DND-41 (cell line): ENCODE measurements at regions not wholly inside any gene's neighbourhood (a gene's known extent, or its start where the extent isn't known, plus 50 kb on each side); places are given as distances from the start of the nearest gene placed in this dataset.

Experiments
- ATAC-seq: fragments of 200-7000 bp; cut with Tn5 transposase; 3 replicates; pipeline ENCODE4 v1.9.1; 2021; ENCODE audit warnings: low read depth; ENCODE audit not compliant: insufficient read depth
- DNase-seq: peaks from one replicate; pipeline ENCODE4 v3.0.0-alpha.2; 2020
- H2AFZ ChIP-seq: 2 replicates; pipeline ENCODE4 v1.6.0; 2012; ENCODE audit warnings: low read depth, low read length
- H3K27ac ChIP-seq: 2 replicates; pipeline ENCODE4 v1.5.1; 2012; ENCODE audit warnings: low read length, inconsistent platforms
- H3K27me3 ChIP-seq: fragments of 200-600 bp; sonication (generic); 2 replicates; pipeline ENCODE4 v1.6.0; 2012; ENCODE audit warnings: low read length, mild to moderate bottlenecking, inconsistent platforms; ENCODE audit not compliant: insufficient read depth, poor library complexity
- H3K36me3 ChIP-seq: 2 replicates; pipeline ENCODE4 v1.5.1; 2012; ENCODE audit warnings: low read length, inconsistent platforms; ENCODE audit not compliant: insufficient read depth
- H3K4me1 ChIP-seq: 2 replicates; pipeline ENCODE4 v1.5.1; 2012; ENCODE audit warnings: mild to moderate bottlenecking, low read length; ENCODE audit not compliant: insufficient read depth
- H3K4me2 ChIP-seq: 2 replicates; pipeline ENCODE4 v1.6.0; 2012; ENCODE audit warnings: mild to moderate bottlenecking, moderate library complexity, low read length, inconsistent platforms; ENCODE audit not compliant: insufficient read depth
- H3K4me3 ChIP-seq, 2 experiments: fragments of 200-600 bp in 1 of 2; shearing (Covaris generic) in 1 of 2; 2 replicates each; pipeline ENCODE4 v1.5.1; 2012 to 2016; ENCODE audit warnings: inconsistent platforms in 2 of 2, low read length in 2 of 2, mild to moderate bottlenecking in 2 of 2, low read depth in 1 of 2, moderate library complexity in 1 of 2
- H3K79me2 ChIP-seq: 2 replicates; pipeline ENCODE4 v1.6.0; 2012; ENCODE audit warnings: low read length, inconsistent platforms; ENCODE audit not compliant: insufficient read depth
- H3K9ac ChIP-seq: 2 replicates; pipeline ENCODE4 v1.6.0; 2012; ENCODE audit warnings: low read depth, mild to moderate bottlenecking, inconsistent platforms, low read length, moderate library complexity
- H3K9me3 ChIP-seq: 2 replicates; pipeline ENCODE4 v1.5.1; 2012; ENCODE audit warnings: low read length, moderate library complexity, mild to moderate bottlenecking, inconsistent platforms; ENCODE audit not compliant: insufficient read depth, severe bottlenecking
- H4K20me1 ChIP-seq: 2 replicates; pipeline ENCODE4 v1.6.0; 2012; ENCODE audit warnings: low read length; ENCODE audit not compliant: insufficient read depth
- EZH2 ChIP-seq: IDR thresholded peaks from 3 replicates; pipeline ENCODE4 v1.6.1; 2012; ENCODE audit warnings: borderline replicate concordance, low read depth, mild to moderate bottlenecking, moderate library complexity, low read length, inconsistent platforms; ENCODE audit not compliant: severe bottlenecking
- TF ChIP-seq, protein P1 (sequence below): IDR thresholded peaks from 2 replicates; pipeline ENCODE4 v1.5.1; 2012; ENCODE audit warnings: borderline replicate concordance, low read length, moderate library complexity, mild to moderate bottlenecking; ENCODE audit not compliant: poor library complexity, severe bottlenecking; ENCODE audit errors: extremely low read depth

DNA sequence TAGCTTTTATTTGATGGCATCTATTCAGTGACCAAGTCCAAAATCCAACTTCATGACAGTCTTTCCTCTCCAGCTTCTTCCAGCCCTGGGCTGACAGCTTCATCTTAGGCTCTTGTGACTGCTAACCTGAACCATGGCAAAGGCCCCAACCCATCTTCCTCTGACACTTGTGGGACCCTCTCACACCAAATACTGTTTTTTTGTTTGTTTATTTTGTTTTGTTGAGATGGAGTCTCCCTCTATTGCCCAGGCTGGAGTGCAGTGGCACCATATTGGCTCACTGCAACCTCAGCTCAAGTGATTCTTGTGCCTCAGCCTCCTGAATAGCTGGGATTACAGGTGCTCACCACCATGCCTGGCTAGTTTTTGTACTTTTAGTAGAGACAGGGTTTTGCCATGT, 265.2 kb downstream of the GATA3 start:
- H3K36me3 ChIP-seq, result no peaks in the 10 kb centered on the region
- TF ChIP-seq EZH2, result no peak
- TF ChIP-seq, protein P1, sequence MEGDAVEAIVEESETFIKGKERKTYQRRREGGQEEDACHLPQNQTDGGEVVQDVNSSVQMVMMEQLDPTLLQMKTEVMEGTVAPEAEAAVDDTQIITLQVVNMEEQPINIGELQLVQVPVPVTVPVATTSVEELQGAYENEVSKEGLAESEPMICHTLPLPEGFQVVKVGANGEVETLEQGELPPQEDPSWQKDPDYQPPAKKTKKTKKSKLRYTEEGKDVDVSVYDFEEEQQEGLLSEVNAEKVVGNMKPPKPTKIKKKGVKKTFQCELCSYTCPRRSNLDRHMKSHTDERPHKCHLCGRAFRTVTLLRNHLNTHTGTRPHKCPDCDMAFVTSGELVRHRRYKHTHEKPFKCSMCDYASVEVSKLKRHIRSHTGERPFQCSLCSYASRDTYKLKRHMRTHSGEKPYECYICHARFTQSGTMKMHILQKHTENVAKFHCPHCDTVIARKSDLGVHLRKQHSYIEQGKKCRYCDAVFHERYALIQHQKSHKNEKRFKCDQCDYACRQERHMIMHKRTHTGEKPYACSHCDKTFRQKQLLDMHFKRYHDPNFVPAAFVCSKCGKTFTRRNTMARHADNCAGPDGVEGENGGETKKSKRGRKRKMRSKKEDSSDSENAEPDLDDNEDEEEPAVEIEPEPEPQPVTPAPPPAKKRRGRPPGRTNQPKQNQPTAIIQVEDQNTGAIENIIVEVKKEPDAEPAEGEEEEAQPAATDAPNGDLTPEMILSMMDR, result no peak
- H3K9ac ChIP-seq, result no peak overlapping the region
- H3K27ac ChIP-seq, result no peak overlapping the region
- H3K4me1 ChIP-seq, result peaks cover 25% of the 10 kb centered on the region
- H3K4me2 ChIP-seq, result no peak overlapping the region
- H3K9me3 ChIP-seq, result no peaks in the 10 kb centered on the region
- H4K20me1 ChIP-seq, result no peaks in the 10 kb centered on the region
- DNase-seq (no peak), ATAC-seq (no peak)
- no peaks in the 10 kb centered on the region for H3K79me2 ChIP-seq
- no peak overlapping the region for H2AFZ ChIP-seq
- H3K27me3 ChIP-seq, result no peaks in the 10 kb centered on the region
- H3K4me3 ChIP-seq, result no peak overlapping the region

DNA sequence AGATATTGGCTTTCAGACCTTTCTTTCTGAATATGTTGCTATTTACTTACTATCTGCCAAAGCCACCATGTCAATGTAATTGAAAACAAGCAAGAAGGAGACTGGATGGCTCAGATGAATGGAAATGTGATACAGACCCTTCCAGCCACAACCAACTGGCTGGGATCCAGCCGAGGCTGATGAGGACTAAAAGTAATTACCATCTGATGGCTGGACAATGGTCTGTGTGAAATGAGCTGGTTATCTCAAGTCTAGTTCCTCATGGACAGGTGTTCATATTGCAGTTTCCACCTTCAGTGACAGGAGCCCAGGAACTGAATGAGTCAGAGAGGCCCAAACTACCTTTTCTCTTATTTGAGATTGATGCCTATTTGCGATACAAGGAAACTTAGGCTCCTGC, 267.5 kb downstream of the GATA3 start:
- Histone ChIP-seq H3K36me3 (no peaks in the 10 kb centered on the region), H3K4me1 (peaks cover 8% of the 10 kb centered on the region), H3K27ac (no peak overlapping the region), H3K9me3 (no peaks in the 10 kb centered on the region), H2AFZ (no peak overlapping the region), H4K20me1 (no peaks in the 10 kb centered on the region), H3K9ac (no peak overlapping the region), H3K4me2 (no peak overlapping the region), H3K79me2 (no peaks in the 10 kb centered on the region), H3K4me3 (no peak overlapping the region), H3K27me3 (no peaks in the 10 kb centered on the region)
- no peak for ATAC-seq
- DNase-seq, result no peak
- TF ChIP-seq, protein P1, result no peak
- no peak for TF ChIP-seq EZH2

DNA sequence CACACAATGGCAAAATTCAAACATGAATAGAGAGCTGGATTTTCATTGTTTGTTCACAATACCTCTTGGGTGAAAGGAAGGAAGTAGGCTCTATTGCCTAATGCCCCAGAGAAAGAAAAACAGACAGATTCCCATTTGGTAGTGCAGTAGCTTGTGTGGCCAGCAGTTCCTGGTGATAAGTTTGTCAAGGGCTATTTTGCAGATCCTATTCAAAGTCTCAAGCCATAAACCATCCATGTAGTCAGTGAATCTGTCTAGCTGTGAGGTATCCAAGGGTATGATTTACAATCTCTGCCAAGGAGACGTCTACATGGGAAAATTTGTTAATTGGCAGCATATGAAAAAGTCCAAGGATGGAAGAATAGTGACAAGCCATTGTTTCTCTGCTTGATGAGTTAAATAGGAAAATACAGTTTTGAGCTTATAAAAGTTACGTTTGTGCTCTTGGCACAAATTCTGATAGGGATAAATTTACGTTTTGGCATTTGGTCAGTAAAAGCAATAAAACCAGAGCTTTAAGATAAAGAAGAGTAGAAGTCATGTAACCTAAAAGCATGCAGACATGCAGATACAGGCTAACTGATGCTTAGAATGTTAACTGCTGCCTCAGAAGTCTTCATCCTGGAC, 269.1 kb downstream of the GATA3 start:
- H3K9ac ChIP-seq, result no peak overlapping the region
- H3K27ac ChIP-seq, result no peak overlapping the region
- H3K4me1 ChIP-seq, result peaks cover 8% of the 10 kb centered on the region
- H3K27me3 ChIP-seq, result no peaks in the 10 kb centered on the region
- no peaks in the 10 kb centered on the region for H4K20me1 ChIP-seq
- DNase-seq, result no peak
- no peak overlapping the region for H2AFZ ChIP-seq
- H3K9me3 ChIP-seq, result no peaks in the 10 kb centered on the region
- ATAC-seq, result no peak
- no peaks in the 10 kb centered on the region for H3K36me3 ChIP-seq
- H3K4me2 ChIP-seq, result no peak overlapping the region
- TF ChIP-seq EZH2, result no peak
- TF ChIP-seq, protein P1, result no peak
- no peaks in the 10 kb centered on the region for H3K79me2 ChIP-seq
- no peak overlapping the region for H3K4me3 ChIP-seq
